ENCODE measurements at regions not wholly inside any gene's neighbourhood (a gene's known extent, or its start where the extent isn't known, plus 50 kb on each side); places are given as distances from the start of the nearest gene placed in this dataset.

- H3K27ac Mint-ChIP-seq = no peak overlapping the region
- ATAC-seq (no peak), DNase-seq (no peak)
- H3K27me3 Mint-ChIP-seq = no peaks in the 10 kb centered on the region
- H3K4me3 Mint-ChIP-seq = no peak overlapping the region
- H3K4me1 Mint-ChIP-seq = no peaks in the 10 kb centered on the region
- no peaks in the 10 kb centered on the region for H3K9me3 Mint-ChIP-seq
- H3K36me3 Mint-ChIP-seq (ENCODE audit: low read depth) = no peaks in the 10 kb centered on the region
Observed at GRCh38 chr5:123748239-123748638, 236.3 kb downstream of the CSNK1G3 start.

- H3K9me3 Mint-ChIP-seq = no peaks in the 10 kb centered on the region
- H3K4me3 Mint-ChIP-seq = no peak overlapping the region
- H3K27ac Mint-ChIP-seq = no peak overlapping the region
- H3K36me3 Mint-ChIP-seq (ENCODE audit: low read depth) = no peaks in the 10 kb centered on the region
- no peak for ATAC-seq
- H3K4me1 Mint-ChIP-seq = no peaks in the 10 kb centered on the region
- H3K27me3 Mint-ChIP-seq = no peaks in the 10 kb centered on the region
- no peak for DNase-seq
Observed at GRCh38 chr5:123746683-123747360, 234.8 kb downstream of the CSNK1G3 start.

GRCh38 chr5:123743990-123744583 is 232.1 kb downstream of the CSNK1G3 start:
- Mint-ChIP-seq H3K36me3 (ENCODE audit: low read depth) (no peaks in the 10 kb centered on the region), H3K27me3 (no peaks in the 10 kb centered on the region), H3K9me3 (no peaks in the 10 kb centered on the region), H3K4me1 (no peaks in the 10 kb centered on the region), H3K27ac (no peak overlapping the region), H3K4me3 (no peak overlapping the region)
- ATAC-seq = no peak
- no peak for DNase-seq

- DNase-seq (no peak), ATAC-seq (no peak)
- Mint-ChIP-seq H3K4me3 (no peak overlapping the region), H3K36me3 (ENCODE audit: low read depth) (no peaks in the 10 kb centered on the region), H3K27me3 (no peaks in the 10 kb centered on the region), H3K9me3 (peaks cover 7% of the 10 kb centered on the region), H3K4me1 (no peaks in the 10 kb centered on the region), H3K27ac (no peak overlapping the region)
Observed at GRCh38 chr5:123735384-123735783, 223.4 kb downstream of the CSNK1G3 start.

DNA sequence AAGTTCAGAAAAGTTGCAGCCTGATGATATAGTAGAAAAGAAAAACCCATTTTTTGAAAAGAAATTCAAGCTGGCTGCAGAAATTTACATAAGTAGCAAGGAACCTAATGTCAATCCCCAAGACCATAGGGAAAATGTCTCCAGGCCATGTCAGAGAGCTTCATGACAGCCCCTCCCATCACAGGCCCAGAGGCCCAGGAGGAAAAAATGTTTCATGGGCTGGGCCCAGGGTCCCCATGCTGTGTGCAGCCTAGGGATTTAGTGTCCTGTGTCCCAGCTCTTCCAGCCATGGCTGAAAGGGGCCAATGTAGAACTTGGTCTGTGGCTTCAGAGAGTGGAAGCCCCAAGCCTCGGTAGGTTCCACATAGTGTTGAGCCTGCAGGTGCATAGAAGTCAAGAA is 220.3 kb downstream of the CSNK1G3 start:
- ATAC-seq (no peak), DNase-seq (no peak)
- Mint-ChIP-seq H3K9me3 (peaks cover 12% of the 10 kb centered on the region), H3K27ac (no peak overlapping the region), H3K27me3 (no peaks in the 10 kb centered on the region), H3K4me1 (no peaks in the 10 kb centered on the region), H3K36me3 (ENCODE audit: low read depth) (no peaks in the 10 kb centered on the region), H3K4me3 (no peak overlapping the region)

- ATAC-seq (no peak), DNase-seq (no peak)
- peaks cover 8% of the 10 kb centered on the region for H3K9me3 Mint-ChIP-seq
- H3K4me3 Mint-ChIP-seq = no peak overlapping the region
- H3K27me3 Mint-ChIP-seq = no peaks in the 10 kb centered on the region
- no peaks in the 10 kb centered on the region for H3K4me1 Mint-ChIP-seq
- H3K36me3 Mint-ChIP-seq (ENCODE audit: low read depth) = no peaks in the 10 kb centered on the region
- no peak overlapping the region for H3K27ac Mint-ChIP-seq
Observed at GRCh38 chr5:123722451-123722850, 210.5 kb downstream of the CSNK1G3 start.

DNA sequence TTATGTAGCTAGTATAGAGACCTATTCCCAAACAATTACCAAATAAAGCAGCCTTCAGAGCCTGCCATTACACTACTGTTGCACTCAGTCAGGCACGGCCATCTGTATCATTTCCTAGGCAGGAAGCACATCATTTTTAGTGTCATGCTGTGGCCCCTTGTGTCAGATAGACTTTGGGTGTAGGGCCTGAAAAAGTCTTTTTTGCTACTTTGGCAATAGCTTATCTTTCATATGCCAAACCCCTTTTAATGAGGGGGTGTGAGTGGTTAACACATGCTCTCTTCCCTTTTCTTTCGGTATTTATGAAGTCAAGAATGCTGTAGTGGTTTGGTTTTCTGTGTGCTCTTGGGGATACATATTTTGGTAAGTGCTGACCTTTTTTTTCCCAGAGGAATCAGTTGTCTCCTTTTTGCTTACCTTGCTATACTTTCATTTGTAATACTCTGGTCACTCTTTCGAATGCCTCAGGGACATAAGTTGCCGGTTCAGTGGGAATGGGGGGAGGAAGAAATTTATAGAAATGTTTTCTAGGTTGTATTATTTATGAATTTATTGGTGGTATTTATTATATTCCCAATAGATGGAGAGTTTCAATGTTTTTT is 209.8 kb downstream of the CSNK1G3 start:
- Mint-ChIP-seq H3K4me3 (no peak overlapping the region), H3K36me3 (ENCODE audit: low read depth) (no peaks in the 10 kb centered on the region), H3K9me3 (peaks cover 6% of the 10 kb centered on the region), H3K27me3 (no peaks in the 10 kb centered on the region), H3K4me1 (no peaks in the 10 kb centered on the region), H3K27ac (no peak overlapping the region)
- DNase-seq (no peak), ATAC-seq (no peak)

- no peak for DNase-seq
Observed at GRCh38 chr5:123720955-123721354, 209.0 kb downstream of the CSNK1G3 start.

DNA sequence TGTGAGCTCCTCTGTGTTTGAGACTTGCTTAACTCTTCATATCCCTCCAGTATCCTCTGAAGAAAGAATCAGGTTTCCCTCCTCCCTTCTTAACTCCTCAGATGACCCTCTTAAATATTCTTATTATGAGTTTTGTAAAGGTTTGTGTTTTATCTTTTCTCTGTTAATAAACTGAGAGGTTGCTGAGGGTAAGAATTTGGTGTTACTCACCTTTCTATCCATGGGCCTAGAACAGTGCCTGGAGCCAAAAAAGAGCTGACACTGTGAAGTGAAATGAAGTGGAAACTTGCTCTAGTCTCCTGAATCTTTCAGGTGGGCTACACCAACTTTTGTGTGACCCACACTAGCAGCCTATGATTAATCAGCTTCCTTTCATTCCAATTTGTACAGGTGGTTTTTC is 208.4 kb downstream of the CSNK1G3 start:
- Mint-ChIP-seq H3K4me1 (no peaks in the 10 kb centered on the region), H3K4me3 (no peak overlapping the region), H3K9me3 (no peaks in the 10 kb centered on the region), H3K27ac (no peak overlapping the region), H3K27me3 (no peaks in the 10 kb centered on the region), H3K36me3 (ENCODE audit: low read depth) (no peaks in the 10 kb centered on the region)
- no peak for ATAC-seq
- no peak for DNase-seq

More at GRCh38 chr5:123720955-123721354, 209.0 kb downstream of the CSNK1G3 start:
- no peaks in the 10 kb centered on the region for H3K9me3 Mint-ChIP-seq
- H3K27ac Mint-ChIP-seq = no peak overlapping the region
- H3K27me3 Mint-ChIP-seq = no peaks in the 10 kb centered on the region
- H3K36me3 Mint-ChIP-seq (ENCODE audit: low read depth) = no peaks in the 10 kb centered on the region
- no peaks in the 10 kb centered on the region for H3K4me1 Mint-ChIP-seq
- no peak overlapping the region for H3K4me3 Mint-ChIP-seq
- ATAC-seq = no peak

- ATAC-seq = no peak
- H3K36me3 Mint-ChIP-seq (ENCODE audit: low read depth) = no peaks in the 10 kb centered on the region
Observed at GRCh38 chr5:123719004-123719403, 207.0 kb downstream of the CSNK1G3 start.

DNA sequence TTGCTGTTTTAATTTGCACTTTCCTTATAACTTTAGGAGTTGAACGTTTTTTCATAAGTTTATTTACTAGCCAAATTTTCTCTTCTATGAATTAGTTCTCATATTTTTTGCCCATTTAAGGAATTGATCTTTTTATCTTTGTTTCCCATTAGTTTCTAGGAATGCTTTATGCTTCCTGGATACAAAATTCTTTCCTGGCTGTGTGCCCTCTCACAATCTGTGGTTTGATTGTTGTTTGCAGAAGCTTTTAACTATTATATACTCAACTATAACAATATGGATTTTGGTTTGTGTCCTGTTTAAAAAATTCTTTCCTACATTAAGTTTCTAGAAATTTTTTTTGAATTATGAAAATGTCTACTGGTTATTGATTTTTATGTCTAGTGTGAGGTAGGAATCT is 206.3 kb downstream of the CSNK1G3 start:
- DNase-seq (no peak), ATAC-seq (no peak)
- H3K36me3 Mint-ChIP-seq (ENCODE audit: low read depth) = no peaks in the 10 kb centered on the region
- H3K9me3 Mint-ChIP-seq = peaks cover 4% of the 10 kb centered on the region
- H3K27me3 Mint-ChIP-seq = no peaks in the 10 kb centered on the region
- H3K4me3 Mint-ChIP-seq = no peak overlapping the region
- H3K27ac Mint-ChIP-seq = no peak overlapping the region
- H3K4me1 Mint-ChIP-seq = no peaks in the 10 kb centered on the region

More at GRCh38 chr5:123719004-123719403, 207.0 kb downstream of the CSNK1G3 start:
- Mint-ChIP-seq H3K4me1 (no peaks in the 10 kb centered on the region), H3K27ac (no peak overlapping the region), H3K4me3 (no peak overlapping the region), H3K27me3 (no peaks in the 10 kb centered on the region), H3K9me3 (no peaks in the 10 kb centered on the region)
- no peak for DNase-seq

GRCh38 chr5:123717139-123717538 is 205.2 kb downstream of the CSNK1G3 start:
- no peak for DNase-seq
- no peaks in the 10 kb centered on the region for H3K4me1 Mint-ChIP-seq

GRCh38 chr5:123710031-123710430 is 198.1 kb downstream of the CSNK1G3 start:
- Mint-ChIP-seq H3K4me3 (no peak overlapping the region), H3K4me1 (no peaks in the 10 kb centered on the region), H3K9me3 (peaks cover 14% of the 10 kb centered on the region), H3K36me3 (ENCODE audit: low read depth) (no peaks in the 10 kb centered on the region), H3K27ac (no peak overlapping the region), H3K27me3 (no peaks in the 10 kb centered on the region)
- no peak for ATAC-seq
- DNase-seq = no peak

More at GRCh38 chr5:123717139-123717538, 205.2 kb downstream of the CSNK1G3 start:
- Mint-ChIP-seq H3K9me3 (peaks cover 14% of the 10 kb centered on the region), H3K27me3 (no peaks in the 10 kb centered on the region), H3K36me3 (ENCODE audit: low read depth) (no peaks in the 10 kb centered on the region), H3K4me3 (no peak overlapping the region), H3K27ac (no peak overlapping the region)
- ATAC-seq = no peak

GRCh38 chr5:123709422-123709821 is 197.4 kb downstream of the CSNK1G3 start:
- H3K27ac Mint-ChIP-seq = no peak overlapping the region
- H3K9me3 Mint-ChIP-seq = peaks cover 14% of the 10 kb centered on the region
- DNase-seq (no peak), ATAC-seq (no peak)
- H3K4me3 Mint-ChIP-seq = no peak overlapping the region
- H3K27me3 Mint-ChIP-seq = no peaks in the 10 kb centered on the region
- H3K36me3 Mint-ChIP-seq (ENCODE audit: low read depth) = no peaks in the 10 kb centered on the region
- no peaks in the 10 kb centered on the region for H3K4me1 Mint-ChIP-seq

DNA sequence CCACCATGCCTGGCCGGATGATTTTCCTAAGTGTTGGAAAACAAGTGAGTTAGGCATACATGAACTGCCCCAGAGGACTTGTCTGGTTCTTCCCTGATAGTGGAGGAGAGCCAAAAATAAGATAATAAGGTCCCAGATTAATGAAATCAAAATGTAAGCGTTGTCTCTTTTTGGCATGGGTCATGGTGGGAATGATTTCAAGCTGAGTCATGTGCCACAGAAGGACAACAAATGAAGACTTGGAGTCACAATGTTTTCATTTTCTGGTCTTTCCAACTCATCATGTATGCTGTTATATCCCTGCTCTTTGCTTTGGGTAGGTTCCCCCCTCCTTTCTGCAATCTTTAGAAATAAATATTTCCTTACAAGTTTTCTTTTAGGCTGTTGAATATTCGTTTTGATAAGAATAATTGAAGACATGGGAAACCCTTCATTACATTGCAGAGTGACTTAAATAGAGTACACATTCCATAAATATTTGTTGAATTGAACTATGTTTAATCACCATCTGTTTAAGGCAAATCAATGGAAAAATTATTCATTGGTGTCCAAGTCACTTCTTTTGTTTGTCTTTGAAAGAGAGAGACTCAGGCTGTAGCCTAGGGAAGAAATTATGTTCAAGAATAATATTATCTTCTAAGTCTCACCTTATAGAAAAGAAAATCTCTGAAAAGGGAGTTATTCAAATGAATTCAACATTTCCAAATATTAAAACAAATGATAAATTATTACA is 196.3 kb downstream of the CSNK1G3 start:
- ATAC-seq = no peak

More for the DNA sequence above, 196.3 kb downstream of the CSNK1G3 start:
- Mint-ChIP-seq H3K27ac (no peak overlapping the region), H3K9me3 (peaks cover 10% of the 10 kb centered on the region), H3K27me3 (no peaks in the 10 kb centered on the region), H3K4me3 (no peak overlapping the region), H3K36me3 (ENCODE audit: low read depth) (no peaks in the 10 kb centered on the region), H3K4me1 (no peaks in the 10 kb centered on the region)
- no peak for DNase-seq
